Activated CD4-positive, alpha-beta T cell treated with anti-CD3 and anti-CD28 coated beads for 1 hour (primary cell): ENCODE measurements at regions not wholly inside any gene's neighbourhood (a gene's known extent, or its start where the extent isn't known, plus 50 kb on each side); places are given as distances from the start of the nearest gene placed in this dataset.

Source experiments
- DNase-seq: peaks from one replicate; pipeline ENCODE4 v3.0.0-alpha.2; 2020

DNA sequence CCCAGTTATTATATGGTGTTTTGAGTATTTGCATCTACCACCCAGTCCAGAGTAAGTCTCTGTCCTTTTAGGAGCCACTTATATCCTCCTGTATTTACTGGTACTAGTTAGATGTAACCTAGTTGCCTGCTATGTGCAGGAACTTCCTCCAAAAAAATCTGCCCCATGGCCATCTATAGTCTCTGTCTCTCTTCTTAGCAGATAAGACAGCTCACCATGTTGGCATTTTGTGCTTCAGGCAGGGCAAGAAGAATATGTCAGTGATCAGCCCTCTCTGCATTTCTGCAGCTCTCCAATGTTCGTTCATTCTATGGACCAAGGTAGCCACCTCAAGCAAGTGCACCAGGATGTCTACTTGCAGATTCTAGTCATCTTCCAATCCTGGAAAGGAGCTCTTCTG is 446.5 kb downstream of the TLE1 start:
- no peak for DNase-seq

DNA sequence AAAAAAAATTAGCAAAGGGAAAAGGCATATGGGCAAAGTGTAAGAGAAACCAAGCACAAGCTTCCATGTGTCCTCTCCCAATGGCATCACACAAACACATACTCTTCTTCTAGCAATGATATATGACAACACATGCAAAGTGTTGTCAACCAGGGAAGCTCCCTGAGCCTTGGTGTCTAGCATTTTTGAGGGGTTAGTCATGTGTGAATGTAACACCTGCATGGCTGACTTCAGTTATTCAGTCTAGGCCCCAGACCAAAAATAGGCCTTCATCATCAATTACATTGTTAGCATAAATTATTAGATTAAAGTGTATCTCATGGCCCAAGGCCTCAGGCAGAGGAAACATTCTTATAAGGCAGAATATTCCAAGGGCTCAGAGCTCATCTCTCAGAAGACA is 450.0 kb downstream of the TLE1 start:
- DNase-seq = no peak

DNA sequence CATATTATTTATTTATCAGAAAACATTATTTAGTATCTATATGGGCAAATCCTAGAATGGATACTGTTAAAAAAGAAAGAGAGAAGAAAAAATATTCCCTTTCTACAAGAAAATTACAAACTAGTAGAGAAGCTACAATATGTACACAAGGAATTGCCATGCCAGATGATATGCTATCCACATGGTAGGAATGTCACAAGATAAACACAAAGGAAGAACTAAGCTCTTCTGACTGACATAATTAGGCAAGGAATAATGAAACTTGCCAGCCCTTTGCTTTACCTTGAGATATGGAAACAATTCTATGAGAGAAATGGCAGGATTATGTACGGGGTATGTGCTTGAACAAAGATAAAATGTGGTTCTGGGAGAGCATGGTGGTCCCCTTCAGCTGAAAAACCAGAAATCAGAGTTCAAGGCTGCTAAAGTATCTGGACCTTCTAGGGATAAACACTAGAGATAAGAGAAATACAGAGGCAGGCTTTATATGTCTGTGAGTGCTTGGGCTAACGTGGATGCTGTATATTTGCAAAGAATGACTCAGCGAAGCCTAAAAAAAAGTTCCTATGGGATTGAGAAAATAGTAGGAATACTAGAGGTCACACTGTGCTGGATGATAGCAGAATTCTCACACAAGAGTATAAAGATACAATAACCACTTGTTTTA is 451.6 kb downstream of the TLE1 start:
- DNase-seq = no peak

DNA sequence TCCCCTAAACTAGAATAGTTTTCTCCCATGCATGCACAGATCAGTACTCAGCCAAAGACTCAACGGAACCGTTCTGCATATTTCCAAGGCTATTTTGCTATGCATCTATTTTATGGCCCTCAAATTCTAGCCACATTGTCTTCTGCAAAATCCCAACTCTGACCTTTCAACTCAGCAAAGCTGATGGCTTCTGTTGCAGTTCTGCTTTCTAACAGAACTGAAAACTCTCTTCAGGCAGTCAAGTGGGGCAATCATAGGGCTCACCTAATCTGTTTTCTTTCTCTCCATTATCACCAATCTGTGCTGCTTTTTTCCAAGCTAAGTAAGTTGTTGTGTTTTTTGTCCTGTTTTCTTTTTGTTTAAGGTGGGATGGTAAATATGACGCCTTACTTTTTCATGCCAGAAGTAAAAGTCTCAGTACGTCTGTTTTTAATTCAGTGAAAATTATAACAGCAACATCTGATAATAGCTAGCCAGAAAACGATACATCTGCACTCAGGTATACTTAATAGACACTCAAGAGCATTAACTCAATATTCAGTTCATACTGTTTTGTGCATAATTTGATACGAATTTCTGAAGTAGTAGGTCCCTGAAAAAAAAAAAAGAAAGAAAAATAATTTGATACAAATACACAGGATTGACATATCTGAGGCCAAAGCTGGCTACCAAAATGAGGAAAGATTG is 454.3 kb downstream of the TLE1 start:
- no peak for DNase-seq

DNA sequence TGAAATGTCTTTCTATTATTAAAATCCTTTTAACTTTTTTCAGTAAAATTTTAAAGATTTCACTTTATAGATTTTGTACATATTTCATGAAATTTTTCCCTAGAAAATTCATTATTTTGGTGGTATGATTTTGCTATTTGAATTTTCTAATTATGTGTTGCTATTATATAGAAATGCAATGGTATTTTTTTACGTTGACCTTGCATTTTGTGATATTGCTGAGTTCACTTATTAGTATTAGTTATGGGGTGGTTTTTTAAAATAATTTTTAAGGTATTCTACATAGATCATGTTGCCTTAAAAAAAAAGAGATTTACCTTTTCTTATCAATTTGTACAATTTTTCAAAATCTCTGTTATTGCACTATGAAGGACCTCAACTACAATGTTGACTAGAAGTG is 458.3 kb downstream of the TLE1 start:
- no peak for DNase-seq

DNA sequence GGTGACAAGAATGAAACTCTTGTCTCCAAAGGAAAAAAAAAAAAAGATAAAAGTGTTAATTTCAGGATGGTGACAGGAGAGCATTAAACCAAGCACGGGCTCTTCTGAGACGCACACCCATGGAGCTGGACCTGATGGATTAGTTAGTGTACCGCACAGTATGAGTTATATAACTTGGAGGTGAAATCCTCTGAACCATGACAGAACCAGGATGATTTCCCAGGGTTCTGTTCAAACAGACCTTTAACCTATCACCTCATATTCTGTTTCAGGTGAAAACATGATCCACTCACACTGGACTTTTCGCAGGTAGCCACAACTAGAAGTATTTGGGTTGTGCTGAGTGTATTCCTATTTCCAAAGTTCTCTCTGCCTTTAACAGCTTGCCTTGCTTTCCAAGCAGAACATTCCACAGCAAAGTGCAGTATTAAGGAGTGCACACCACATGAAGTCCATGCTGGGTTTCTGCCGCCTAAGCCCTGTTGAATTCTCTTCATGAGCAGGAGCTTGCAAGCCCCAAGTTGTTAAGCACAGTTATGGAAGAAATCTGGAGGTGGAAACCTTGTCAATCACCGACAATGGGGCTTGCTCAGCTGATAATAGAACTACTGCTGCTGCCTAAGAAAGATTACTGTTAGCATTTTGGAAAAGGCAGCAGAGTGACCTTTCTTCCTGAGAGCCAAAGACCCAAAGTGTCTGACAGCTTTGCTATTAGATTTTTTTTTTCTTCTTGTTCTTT is 461.7 kb downstream of the TLE1 start:
- no peak for DNase-seq

DNA sequence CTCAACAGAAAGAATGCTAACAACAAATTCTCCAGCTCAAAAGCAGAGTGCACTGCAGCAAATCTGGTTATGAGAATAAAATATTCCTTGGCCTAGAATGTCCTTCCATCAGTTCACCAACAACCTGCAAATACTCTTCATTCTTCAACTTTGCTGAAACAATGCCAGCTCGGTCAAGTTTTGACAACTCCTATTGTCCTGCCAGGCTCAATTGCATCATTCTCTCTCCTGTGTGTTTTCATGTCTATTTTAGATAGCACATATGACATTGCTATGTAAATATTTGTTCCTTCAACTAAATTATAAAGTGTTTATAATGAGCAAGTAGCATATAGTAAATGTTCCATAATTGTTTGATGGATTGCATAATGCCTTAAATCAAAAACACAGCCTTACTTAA is 463.8 kb downstream of the TLE1 start:
- no peak for DNase-seq

DNA sequence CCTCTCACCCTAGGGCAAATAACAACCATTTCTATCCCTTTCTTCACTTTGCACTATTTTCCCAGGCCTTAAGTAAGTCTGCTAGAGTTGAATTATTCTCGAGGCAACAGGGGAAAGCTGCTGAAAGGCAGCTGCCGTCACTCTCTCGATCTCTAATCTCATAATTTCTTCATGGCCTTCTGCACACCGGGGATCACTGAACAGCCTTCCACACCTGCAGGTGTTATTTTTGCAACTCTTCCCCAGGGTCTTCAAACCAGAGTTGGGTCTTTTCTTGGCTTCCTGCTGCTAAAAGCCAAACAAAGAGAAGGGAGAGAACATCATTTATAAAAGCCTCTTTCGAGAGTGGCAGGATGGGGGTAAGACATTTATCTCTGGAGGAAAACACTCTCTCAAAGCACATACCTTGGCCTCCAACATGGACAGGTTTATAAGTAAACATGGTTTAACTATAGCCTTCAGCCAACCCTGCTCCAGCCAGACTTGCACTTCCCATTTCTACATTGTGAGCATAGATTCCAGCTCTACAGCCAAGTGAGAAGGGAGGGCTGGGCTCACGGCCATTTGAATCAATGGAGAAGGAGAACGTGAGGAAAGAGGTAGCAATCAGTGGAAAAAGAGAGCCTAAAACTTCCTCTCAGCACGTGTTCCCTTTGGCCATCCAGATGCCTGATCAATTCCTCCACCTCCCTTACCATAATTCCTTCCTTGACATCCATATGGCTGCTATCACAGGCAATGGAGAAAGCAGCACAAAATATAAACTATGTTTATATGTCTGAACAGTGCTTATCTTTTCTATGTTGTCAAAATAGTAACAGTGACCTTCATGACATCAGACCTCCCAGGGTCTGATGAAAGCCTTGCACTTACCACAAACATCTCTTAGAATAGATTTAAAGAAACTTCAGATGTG is 464.9 kb downstream of the TLE1 start:
- no peak for DNase-seq

DNA sequence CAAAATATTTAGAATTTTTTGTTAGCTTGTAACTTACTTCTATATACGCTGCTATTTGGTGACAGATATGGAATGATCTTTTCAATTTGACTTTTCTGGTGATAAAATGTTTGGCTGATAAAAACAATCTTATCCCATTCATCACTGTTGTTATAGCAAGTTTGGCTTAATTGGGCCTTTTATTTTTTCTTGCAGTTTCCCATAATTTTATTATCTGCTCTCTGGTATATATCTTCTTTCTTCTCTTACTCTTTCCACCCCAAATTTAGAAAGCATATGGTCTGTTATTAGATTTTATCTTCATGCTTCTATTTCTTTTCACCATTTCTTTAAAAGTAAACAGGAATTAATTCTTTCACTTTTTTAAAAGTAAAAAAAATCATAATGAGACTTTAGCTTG is 474.4 kb downstream of the TLE1 start:
- DNase-seq = no peak

DNA sequence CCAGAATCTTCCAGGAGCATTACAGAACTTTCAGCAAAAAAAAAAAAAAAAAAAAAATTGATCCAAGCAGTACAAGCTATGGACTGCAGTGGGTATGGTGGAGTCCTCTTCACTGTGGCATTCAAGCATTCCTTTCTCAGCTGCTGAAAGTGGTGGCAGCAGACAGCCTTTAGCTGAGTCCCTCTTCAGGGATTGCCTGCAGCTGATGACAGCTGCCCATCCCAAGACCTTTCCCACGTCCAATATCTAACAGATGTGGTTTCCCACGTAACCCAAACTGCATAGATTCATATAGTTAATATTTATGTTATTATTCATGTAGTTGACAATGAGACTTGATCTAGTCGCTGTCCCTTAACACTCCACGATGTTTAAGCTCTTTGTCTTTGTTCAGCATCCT is 475.9 kb downstream of the TLE1 start:
- DNase-seq = no peak

DNA sequence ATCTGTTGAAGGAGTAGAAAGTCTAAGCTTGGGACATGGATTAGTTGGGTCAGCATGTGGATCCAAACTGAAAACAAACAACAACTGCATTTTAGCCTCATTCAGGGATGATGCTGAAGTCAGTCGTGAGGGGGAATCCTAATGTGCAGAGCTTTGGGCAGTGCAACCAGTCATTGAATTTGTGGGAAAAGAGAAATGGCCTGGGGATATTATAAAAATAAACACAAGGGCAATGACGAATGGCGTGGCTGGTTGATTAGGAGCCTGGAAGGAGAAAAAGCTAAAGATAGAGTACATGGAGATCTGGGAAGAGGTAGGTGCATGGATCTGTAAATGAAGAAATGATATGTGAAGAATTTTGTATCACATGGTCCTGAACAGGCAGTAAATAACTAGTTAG is 477.6 kb downstream of the TLE1 start:
- no peak for DNase-seq

DNA sequence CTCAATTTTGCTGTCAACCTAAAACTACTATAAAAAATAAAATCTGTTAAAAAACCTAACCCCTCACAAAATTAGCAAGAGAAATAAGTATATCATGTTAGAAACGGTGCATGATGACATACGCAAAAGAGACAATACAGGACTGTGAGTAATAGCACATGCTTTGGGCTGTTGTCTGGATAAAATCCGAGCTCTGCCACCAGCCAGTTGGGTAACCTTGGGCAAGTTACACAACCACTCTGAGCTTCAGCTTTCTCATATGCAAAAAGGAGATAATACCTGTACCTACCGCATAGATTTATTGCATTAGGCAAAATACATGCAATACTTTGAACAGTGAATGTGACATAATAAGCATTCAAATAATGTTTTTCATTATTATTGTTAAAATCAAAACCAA is 481.7 kb downstream of the TLE1 start:
- no peak for DNase-seq

DNA sequence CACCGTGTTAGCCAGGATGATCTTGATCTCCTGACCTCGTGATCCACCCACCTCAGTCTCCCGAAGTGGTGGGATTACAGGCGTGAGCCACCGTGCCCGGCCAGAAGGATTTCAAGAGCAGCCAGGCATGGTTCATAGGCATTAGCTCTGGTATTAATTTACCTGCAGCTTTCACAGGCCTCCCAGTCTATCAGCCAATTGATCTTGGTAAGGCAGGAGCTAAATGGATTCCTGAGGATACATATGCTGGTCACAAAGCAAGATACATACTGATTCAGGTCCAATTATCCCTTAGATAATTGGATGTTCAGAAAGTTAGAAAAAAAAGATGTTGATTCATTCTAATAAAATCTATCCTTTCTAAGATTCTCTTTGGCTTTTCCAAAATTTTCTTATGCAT is 487.1 kb downstream of the TLE1 start:
- no peak for DNase-seq

DNA sequence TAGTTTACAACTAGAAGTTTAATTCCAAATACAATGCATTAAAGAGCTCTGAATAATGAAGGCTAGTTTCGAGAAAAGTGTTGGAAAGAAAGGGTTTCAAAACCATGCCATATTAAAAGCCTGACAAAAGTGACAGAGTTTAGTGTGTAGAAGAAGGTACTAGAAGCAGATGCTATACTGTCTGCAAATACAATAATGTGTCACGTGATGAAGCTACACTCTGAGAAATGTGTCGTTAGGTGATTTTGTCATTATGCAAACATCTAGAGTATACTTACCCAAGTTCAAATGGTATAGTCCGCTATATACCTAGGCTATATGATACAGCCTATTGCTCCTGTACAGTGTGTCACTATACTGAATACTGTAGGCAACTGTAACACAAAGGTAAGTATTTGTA is 494.1 kb downstream of the TLE1 start:
- DNase-seq = no peak

DNA sequence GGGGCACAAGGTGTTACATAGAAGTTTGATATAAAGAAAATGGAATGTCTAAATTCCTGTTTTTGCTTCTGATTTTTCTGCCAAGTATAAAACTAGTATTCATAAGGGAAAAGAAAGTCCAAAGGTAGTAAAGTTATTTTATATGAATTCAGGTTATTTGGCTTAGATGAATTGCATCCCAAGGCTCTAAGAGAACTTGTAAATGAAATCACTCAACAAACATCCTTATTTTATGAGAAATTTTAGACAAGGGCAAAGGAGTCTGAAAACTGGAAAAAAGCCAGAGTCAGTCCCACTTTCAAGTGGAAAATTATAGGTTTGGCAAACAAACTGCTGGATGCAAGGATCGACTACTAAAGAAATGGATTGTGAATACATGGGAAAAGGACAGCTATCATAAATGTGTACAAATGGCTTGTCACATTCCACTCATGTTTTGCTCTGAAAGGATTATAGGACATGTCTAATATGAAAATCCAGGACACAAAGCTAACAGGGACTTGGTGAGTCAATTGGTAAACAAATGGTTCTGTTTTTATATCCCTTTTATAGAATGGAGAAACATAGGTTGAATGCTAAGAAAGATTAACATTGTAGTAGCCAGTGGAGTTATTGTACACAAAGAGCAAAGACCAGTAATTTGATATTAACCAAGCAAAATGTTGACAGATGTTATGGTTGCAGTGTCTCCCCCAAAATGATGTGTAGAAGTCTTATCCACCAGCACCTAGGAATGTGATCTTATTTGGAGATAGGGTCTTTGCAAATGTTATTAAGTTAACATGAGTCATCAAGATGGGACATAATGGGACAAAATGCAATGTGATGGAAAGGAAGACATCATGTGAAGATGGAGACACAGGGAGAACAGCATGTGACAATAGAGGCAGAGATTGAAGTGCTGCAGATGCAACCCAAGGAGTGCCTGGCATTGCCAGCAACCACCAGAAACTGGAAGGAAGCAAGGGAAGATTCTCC is 495.7 kb downstream of the TLE1 start:
- DNase-seq = no peak

DNA sequence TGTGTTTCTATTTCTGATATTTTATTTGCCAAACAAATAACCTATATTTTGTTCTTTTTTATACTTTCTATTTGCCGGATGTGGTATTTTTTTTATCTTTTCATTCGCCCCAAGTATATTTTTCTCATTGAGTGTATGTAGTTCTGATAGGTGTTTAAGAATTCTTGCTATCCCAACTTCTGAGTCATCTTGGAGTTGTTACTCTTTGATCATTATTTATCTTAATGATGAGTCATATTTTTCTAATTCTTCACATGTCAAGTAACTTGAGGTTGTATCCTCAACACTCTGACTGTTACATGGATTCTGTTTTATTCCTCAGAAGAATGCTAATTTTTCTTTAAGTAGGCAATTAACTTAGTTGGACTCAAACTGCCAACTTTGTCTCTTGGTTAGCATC is 498.1 kb downstream of the TLE1 start:
- DNase-seq = no peak

DNA sequence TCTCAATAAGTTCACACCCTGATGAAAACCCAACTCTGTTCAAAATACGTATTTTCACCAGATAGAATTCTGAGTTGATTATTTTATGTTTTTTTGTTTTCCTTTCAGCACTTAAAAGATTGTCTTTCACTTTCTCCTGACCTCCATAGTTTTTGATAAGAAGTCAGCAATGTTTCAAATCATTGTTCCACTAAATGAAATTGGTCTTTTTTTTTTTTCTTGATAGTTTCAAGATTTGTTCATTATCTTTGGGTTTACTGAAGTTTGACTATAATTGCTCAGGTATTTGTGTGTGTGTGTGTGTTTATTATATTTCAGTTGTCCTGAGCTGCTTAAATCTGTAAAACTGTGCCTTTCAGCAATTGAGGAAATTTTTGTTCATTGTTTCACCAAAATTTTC is 498.7 kb downstream of the TLE1 start:
- DNase-seq = no peak

DNA sequence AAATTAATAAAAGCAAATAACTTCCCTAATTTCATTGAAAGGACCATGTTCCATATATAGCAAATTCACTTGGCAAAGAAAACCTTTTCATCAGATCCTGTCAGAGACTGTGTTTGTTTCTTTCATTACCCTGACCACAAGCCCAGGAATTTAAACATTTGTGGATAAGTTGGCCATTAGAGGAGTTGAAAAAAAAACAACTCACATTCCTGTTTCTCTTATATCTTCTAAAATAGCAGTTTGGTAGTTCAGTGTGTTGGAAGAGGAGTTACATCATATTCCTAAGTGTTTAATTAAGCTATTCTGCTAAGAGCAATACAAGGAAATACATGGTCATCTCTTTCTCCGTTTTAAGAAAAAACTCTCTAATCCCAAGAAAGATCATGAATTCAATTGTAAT is 505.6 kb downstream of the TLE1 start:
- DNase-seq = no peak

DNA sequence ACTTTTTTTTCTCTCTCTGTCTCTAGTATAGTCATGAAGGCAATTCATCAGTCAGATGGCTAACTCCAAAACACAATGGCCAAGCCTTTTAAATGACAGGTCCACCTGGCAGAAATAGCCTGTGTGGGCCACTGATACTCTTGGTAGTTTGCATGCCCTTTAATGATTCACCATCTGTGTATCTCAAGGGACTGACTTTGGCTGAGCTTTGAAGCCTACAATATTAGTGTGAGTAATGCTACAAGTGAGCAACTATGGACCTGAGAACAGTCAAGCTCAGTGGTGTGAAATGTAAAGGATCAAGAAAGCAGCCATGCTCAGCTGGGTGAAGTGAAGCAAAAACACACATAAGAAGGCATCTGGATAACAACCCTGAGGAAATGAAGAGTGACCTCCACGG is 506.9 kb downstream of the TLE1 start:
- no peak for DNase-seq

DNA sequence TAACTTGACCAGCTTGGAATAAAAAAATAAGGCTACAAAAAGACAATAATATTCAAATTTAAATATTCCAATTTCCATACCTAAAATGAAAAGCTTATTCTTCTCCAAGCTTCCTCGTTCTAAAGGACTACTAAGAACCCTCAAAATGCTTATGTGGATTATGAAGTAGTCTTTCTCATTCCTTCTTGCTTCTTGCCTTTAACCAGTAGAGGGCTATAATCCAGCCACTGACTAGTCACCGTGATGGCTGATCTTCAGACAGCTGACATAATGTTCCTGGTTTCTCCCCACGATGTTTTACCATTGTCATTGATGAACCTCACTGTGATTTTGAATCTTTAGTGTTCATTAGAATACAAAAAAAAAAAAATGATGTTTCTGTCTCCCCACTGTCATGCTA is 515.3 kb downstream of the TLE1 start:
- DNase-seq = no peak

DNA sequence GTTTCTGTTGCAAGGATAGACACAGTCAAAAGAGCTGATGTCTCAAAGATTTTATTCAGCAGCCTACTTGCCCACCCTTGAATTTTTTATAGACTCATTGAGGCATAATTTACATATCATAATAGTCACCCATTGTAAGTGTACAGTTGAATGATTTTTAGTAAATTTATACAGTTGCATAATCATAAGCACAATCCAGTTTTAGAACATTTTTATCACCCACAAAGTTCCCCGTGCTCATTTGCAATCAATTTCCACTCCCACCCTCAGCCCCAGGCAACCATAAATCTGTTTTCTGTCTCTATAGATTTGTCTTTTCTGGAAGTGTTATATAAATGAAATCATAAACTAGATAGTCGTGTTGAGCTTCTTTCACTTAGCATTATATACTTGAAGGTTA is 517.7 kb downstream of the TLE1 start:
- DNase-seq = no peak

DNA sequence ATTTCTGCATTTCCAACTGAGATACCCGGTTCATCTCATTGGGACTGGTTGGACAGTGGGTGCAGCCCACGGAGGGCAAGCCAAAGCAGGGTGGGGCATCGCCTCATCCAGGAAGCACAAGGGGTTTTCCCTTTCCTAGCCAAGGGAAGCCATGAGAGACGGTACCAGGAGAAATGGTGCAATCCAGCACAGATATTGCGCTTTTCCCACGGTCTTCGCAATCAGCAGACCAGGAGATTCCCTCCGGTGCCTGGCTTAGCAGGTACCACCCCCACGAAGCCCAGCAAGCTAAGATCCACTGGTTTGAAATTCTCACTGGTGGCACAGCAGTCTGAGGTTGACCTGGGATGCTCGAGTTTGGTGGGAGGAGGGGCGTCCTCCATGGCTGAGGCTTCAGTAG is 527.0 kb downstream of the TLE1 start:
- DNase-seq = no peak
